K562 (cell line): ENCODE measurements at regions not wholly inside any gene's neighbourhood (a gene's known extent, or its start where the extent isn't known, plus 50 kb on each side); places are given as distances from the start of the nearest gene placed in this dataset.
"Not testable (repeated sequence)": the region's sequence is repeated elsewhere in the genome, so short reads cannot be mapped to it uniquely, and the experiment has no call there.

Experiments used
- ATAC-seq: fragments of 200-7000 bp; cut with Tn5 transposase; 3 replicates; pipeline ENCODE4 v1.9.1; 2020; ENCODE audit warnings: moderate library complexity
- BruUV-seq: library from RNA; stranded (reverse); fragments of 400-500 nt; replicated peaks from 2 replicates; lab custom pipeline; 2021; lab: Mats Ljungman, UMichigan
- CTCF ChIA-PET: fragments of 300-600 bp; formaldehyde crosslinking; extraction: SDS; loops from one replicate; lab custom pipeline; 2021; ENCODE audit warnings: low intra/inter-chr PET ratio; lab: Yijun Ruan, JAX
- POLR2A ChIA-PET: fragments of 300-600, 350-650 bp; sonication (Branson Sonifier 250); formaldehyde crosslinking; extraction: SDS; loops from one replicate; lab custom pipeline; 2021; ENCODE audit warnings: antibody characterized with exemption, inconsistent platforms; lab: Yijun Ruan, JAX
- DNase-seq, 4 experiments: peaks; one replicate each; pipeline versions ENCODE4 v3.0.0 to v3.0.0-alpha.2; 2011 to 2018; ENCODE audit warnings: low spot score in 3 of 4, mixed read lengths in 3 of 4; ENCODE audit errors: extremely low read depth in 1 of 4
- FAIRE-seq: peaks from 2 replicates; lab custom pipeline; 2011; peaks lifted over from hg19 to GRCh38; lab: Jason Lieb, UNC
- H2AFZ ChIP-seq: 2 replicates; pipeline ENCODE4 v1.6.0; 2011; ENCODE audit warnings: low read depth, low read length, control low read depth, inconsistent platforms
- H3K27ac ChIP-seq: fragments of 200-600 bp; 3 replicates; pipeline ENCODE4 v1.8.0; 2011; ENCODE audit warnings: low read depth, mild to moderate bottlenecking, control low read depth, inconsistent platforms, low read length, moderate library complexity, mixed read lengths; ENCODE audit errors: extremely low read depth
- H3K27me3 ChIP-seq, 2 experiments: fragments of 300-600 bp in 1 of 2; 2 replicates in 1 of 2; 3 replicates in 1 of 2; pipeline versions ENCODE4 v1.6.0 to v1.8.0; 2011; ENCODE audit warnings: inconsistent platforms in 2 of 2, low read length in 2 of 2, mild to moderate bottlenecking in 1 of 2, mixed read lengths in 1 of 2, moderate library complexity in 1 of 2; ENCODE audit not compliant: control insufficient read depth in 2 of 2, insufficient read depth in 2 of 2
- H3K36me3 ChIP-seq: fragments of 300-600 bp; 3 replicates; pipeline ENCODE4 v1.8.0; 2011; ENCODE audit warnings: mild to moderate bottlenecking, low read length, inconsistent platforms; ENCODE audit not compliant: control insufficient read depth, insufficient read depth
- H3K4me1 ChIP-seq, 2 experiments: fragments of 200-600 bp in 1 of 2; replicated peaks in 1 of 2; 2 replicates in 1 of 2; 3 replicates in 1 of 2; pipeline versions ENCODE4 v1.5.1 to v1.8.0; 2011; ENCODE audit warnings: inconsistent platforms in 2 of 2, low read length in 2 of 2, mild to moderate bottlenecking in 1 of 2, mixed read lengths in 1 of 2, moderate library complexity in 1 of 2; ENCODE audit not compliant: control insufficient read depth in 2 of 2, insufficient read depth in 2 of 2
- H3K4me2 ChIP-seq: 2 replicates; pipeline ENCODE4 v1.6.1; 2011; ENCODE audit warnings: low read length, control low read depth, inconsistent platforms, mixed read lengths; ENCODE audit not compliant: insufficient read depth
- H3K4me3 ChIP-seq: fragments of 200-600 bp; sonication (generic), shearing (Covaris generic); 2 replicates; pipeline ENCODE4 v1.5.1; 2016; ENCODE audit warnings: control low read depth, inconsistent platforms
- H3K79me2 ChIP-seq: fragments of 200-600 bp; 3 replicates; pipeline ENCODE4 v1.8.0; 2011; ENCODE audit warnings: low read length, inconsistent platforms; ENCODE audit not compliant: control insufficient read depth, insufficient read depth
- H3K9ac ChIP-seq, 2 experiments: 2 replicates each; pipeline versions ENCODE4 v1.6.0 to v1.6.1; 2011; ENCODE audit warnings: low read depth in 2 of 2, low read length in 2 of 2, control low read depth in 1 of 2, inconsistent platforms in 1 of 2, mild to moderate bottlenecking in 1 of 2, mixed read lengths in 1 of 2; ENCODE audit not compliant: insufficient read depth in 1 of 2
- H3K9me1 ChIP-seq: one replicate; pipeline ENCODE4 v1.6.0; 2011; ENCODE audit warnings: inconsistent platforms, mild to moderate bottlenecking, low read length, moderate library complexity; ENCODE audit not compliant: control insufficient read depth, insufficient read depth
- H3K9me3 ChIP-seq: replicated peaks from 2 replicates; pipeline ENCODE4 v1.5.1; 2011; ENCODE audit warnings: low read depth, low read length, inconsistent platforms; ENCODE audit not compliant: control insufficient read depth, insufficient read depth
- H4K20me1 ChIP-seq: replicated peaks from 2 replicates; pipeline ENCODE4 v1.6.1; 2011; ENCODE audit warnings: low read length, inconsistent platforms, mixed read lengths; ENCODE audit not compliant: control insufficient read depth, insufficient read depth
- DDX20 ChIP-seq: fragments of 450-650 bp; IDR thresholded peaks from 2 replicates; pipeline ENCODE4 v1.6.1; 2016; ENCODE audit warnings: missing genetic modification characterization, low read depth, mild to moderate bottlenecking, missing compliant biosample characterization, moderate library complexity
- SPI1 ChIP-seq: IDR thresholded peaks from 2 replicates; pipeline ENCODE4 v1.6.1; 2011; ENCODE audit warnings: low read depth, low read length, control low read depth, borderline replicate concordance
- WGBS: fragments of 100-300 bp; shearing (Covaris generic); methylation state at CpG from one replicate; pipeline ENCODE4 v1.1.6; 2016; ENCODE audit warnings: low coverage, mixed read lengths; ENCODE audit not compliant: insufficient coverage; ENCODE audit errors: missing lambda C conversion rate; 5-methylcytosine and 5-hydroxymethylcytosine counted together
- in situ Hi-C: fragments of 300-500 bp; cut with MboI; formaldehyde crosslinking; loops from 4 replicates; pipeline ENCODE4 v1.15.0; 2018; ENCODE audit warnings: inconsistent platforms, mixed read lengths
- intact Hi-C: fragments of 100-400 bp; cut with micrococcal nuclease; formaldehyde crosslinking; loops from 2 replicates; pipeline ENCODE4 v1.14.2; 2022

DNA sequence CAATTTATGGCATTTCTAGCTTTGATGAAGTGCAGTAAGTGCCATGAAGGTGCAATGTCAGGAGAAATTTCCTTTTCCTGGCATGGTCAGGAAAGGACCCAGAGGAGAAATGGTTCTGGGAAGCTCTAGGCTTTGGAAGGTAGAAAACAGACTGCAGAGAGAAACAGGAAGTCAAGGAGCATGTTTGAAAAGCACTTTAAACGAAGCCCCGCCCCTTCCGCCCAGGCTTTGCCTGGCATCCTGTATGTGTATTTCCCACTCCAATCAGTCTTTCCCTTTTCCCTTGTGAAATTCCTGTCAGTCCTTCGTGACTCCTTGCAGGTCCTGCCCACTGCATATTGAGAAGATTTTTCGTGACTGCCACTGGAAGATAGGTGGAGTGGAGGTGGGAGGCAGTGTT lies 320.9 kb upstream of the SASH1 start:
- 16% methylated on average over 5 of the region's 5 CpGs for WGBS
- intact Hi-C loops, result no loop called here
- no peaks in the 10 kb centered on the region for H4K20me1 ChIP-seq
- FAIRE-seq, result no peak
- H3K27ac ChIP-seq, result no peak overlapping the region
- no peaks in the 10 kb centered on the region for H3K79me2 ChIP-seq
- H3K27me3 ChIP-seq, result no peaks in the 10 kb centered on the region
- no TSS peak for BruUV-seq
- TF ChIP-seq DDX20 (tag) (no peak), SPI1 (0 out of 2 replicates have a peak, but pooled peaks have one; percentile 23)
- TF ChIP-seq, all 486 proteins: peak for 1
- no peaks in the 10 kb centered on the region for H3K36me3 ChIP-seq
- H3K4me3 ChIP-seq, result no peak overlapping the region
- POLR2A ChIA-PET, result no interaction called here
- in situ Hi-C loops, result no loop called here
- H3K4me2 ChIP-seq, result no peak overlapping the region
- DNase-seq (no peak), ATAC-seq (no peak)
- no peaks in the 10 kb centered on the region for H3K4me1 ChIP-seq
- no peaks in the 10 kb centered on the region for H3K9me1 ChIP-seq
- CTCF ChIA-PET, result no interaction called here
- no peaks in the 10 kb centered on the region for H3K9me3 ChIP-seq
- H3K9ac ChIP-seq, result no peak overlapping the region
- no peak overlapping the region for H2AFZ ChIP-seq

DNA sequence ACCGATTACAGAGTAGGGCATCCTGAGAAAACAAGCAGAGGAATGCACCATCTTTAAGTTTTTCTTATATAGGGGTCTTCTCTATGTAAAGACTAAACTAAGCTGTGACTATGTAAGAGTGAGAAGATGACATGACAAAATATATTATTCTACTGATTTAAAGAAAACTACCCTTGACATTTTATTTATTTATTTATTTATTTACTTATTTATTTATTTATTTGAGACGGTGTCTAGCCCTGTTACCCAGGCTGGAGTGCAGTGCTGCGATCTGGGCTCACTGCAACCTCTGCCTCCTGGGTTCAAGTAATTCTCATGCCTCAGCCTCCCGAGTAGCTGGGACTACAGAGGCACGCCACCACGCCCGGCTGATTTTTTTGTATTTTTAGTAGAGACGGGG lies 320.4 kb upstream of the SASH1 start:
- H3K27ac ChIP-seq, H3K36me3 ChIP-seq, DNase-seq, H4K20me1 ChIP-seq, H3K4me2 ChIP-seq, intact Hi-C loops, H3K9ac ChIP-seq, H3K79me2 ChIP-seq, BruUV-seq, in situ Hi-C loops, H3K4me3 ChIP-seq, H3K4me1 ChIP-seq, H3K9me3 ChIP-seq, H2AFZ ChIP-seq, H3K9me1 ChIP-seq, FAIRE-seq, POLR2A ChIA-PET, CTCF ChIA-PET, ATAC-seq, H3K27me3 ChIP-seq: not testable (repeated sequence)
- 32% methylated on average over 8 of the region's 8 CpGs for WGBS
